T-helper 2 cell (primary cell): ENCODE measurements at regions not wholly inside any gene's neighbourhood (a gene's known extent, or its start where the extent isn't known, plus 50 kb on each side); places are given as distances from the start of the nearest gene placed in this dataset.
"Not testable (repeated sequence)": the region's sequence is repeated elsewhere in the genome, so short reads cannot be mapped to it uniquely, and the experiment has no call there.

Experiments
- DNase-seq, 5 experiments: peaks; one replicate each; pipeline versions ENCODE4 v3.0.0 to v3.0.0-alpha.2; 2012 to 2022

DNA sequence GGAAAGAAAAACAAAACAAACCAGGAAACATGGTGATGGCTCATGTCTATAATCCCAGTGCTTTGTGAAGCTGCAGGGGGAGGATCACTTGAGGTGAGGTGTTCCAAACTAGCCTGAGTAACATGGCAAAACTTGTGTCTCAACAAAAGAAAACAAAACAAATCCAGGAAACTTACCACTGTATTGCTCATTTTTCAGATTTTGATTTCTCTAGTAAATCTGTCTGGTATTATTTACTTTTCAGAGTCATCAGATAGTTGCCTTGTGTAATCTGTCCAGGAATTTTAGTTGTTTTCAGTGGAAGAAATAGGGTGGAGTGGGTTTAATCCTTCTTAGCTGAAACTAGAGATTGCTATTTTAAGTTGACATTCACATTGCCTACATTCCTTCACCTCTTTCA, 91.8 kb upstream of the ALCAM start:
- no peak for DNase-seq

DNA sequence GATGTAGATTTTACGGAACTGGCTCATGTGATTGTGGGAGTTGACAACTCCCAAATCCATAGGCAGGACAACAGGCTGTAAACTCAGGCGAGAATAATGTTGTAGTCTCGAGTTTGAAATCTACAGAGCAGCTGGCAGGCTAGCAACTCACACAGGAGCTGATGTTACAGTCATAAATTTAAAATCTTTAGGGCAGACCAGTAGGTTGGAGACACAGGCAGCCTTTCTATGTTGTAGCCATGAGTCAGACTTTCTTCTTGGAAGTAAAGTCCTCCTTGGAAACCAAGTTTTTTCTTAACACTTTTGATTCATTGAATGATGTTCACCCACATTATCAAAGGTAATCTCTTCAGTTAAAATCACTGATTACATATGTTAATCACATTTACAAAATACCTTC, 89.1 kb upstream of the ALCAM start:
- no peak for DNase-seq

DNA sequence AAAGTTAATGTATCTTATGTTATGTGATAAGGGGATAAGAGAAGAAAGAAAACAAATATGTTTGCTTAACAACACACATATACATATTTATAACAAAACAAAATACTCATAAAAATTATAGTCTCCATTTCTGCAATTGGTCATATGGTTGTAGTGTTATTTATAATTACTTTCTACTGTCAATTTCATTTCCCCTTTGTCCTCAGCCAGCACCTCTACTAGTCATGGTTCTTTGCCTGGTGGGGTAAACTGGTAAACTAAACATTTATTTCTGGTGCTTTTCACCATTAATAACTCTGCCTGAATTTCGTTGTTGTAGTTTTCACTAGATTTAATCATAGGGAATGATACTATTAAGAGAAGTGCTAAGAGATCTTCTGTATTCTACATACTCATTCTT, 88.0 kb upstream of the ALCAM start:
- DNase-seq, result no peak

- no peak for DNase-seq
These were observed 84.7 kb upstream of the ALCAM start for GRCh38 chr3:105281989-105282388.

GRCh38 chr3:105284876-105285275, 81.8 kb upstream of the ALCAM start:
- no peak for DNase-seq

GRCh38 chr3:105285653-105286241, 81.0 kb upstream of the ALCAM start:
- DNase-seq, result no peak

GRCh38 chr3:105293441-105293840, 73.3 kb upstream of the ALCAM start:
- DNase-seq, result no peak

- DNase-seq, result not testable (repeated sequence)
These were observed 70.4 kb upstream of the ALCAM start for GRCh38 chr3:105296182-105296822.

GRCh38 chr3:105304487-105304886, 62.2 kb upstream of the ALCAM start:
- no peak for DNase-seq

GRCh38 chr3:105315144-105315543, 51.6 kb upstream of the ALCAM start:
- DNase-seq, result no peak

- DNase-seq, result no peak
These were observed 50.9 kb upstream of the ALCAM start for GRCh38 chr3:105315815-105316214.

DNA sequence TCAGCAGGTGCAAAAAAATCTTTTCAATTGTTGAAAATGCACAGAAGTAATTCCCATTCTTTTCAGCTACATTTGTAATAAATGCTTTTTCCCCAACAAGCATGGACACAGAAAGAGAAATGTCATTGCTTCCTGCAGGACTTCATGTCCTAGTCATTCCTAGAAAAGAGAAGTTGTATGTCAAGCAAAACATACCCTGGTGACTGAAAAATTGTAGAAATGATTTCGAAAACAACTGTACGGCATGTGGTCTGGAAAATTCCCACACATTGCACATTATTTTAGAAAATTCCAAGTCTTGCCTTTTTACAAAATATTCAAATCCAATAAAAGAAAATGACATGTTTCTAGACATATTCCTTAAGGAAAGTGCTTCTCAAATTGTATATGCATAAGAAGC, 50.4 kb upstream of the ALCAM start:
- no peak for DNase-seq
